D341Med (cell line): ENCODE measurements at regions not wholly inside any gene's neighbourhood (a gene's known extent, or its start where the extent isn't known, plus 50 kb on each side); places are given as distances from the start of the nearest gene placed in this dataset.
A peak's percentile ranks its signal among the peaks of the same experiment; 100 is the strongest.

ENCODE experiments used
- DNase-seq: peaks from one replicate; pipeline ENCODE4 v3.0.0; 2012; ENCODE audit warnings: low spot score

- no peak for DNase-seq
These were observed 876.1 kb downstream of the TLE4 start for GRCh38 chr9:80447876-80448275.

- no peak for DNase-seq
These were observed 869.0 kb downstream of the TLE4 start for GRCh38 chr9:80440724-80441123.

DNA sequence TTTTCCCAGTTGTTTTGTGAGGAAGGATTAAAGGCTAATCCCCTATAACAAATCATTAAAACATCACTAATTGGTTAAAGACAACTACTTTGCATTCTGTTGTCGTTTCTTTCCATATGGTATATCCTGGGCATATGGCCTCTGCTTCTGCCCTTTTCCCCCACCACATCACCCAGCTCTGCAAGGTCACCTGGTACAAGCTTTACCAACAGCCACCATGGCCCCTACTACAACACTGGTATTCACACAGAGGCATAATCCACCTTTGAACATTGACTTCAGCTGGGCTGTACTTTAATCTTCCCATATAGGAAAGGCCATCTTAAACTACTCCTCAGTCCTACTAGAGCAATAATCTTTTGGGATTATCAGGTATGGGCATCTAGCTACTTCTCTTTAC, 866.1 kb downstream of the TLE4 start:
- DNase-seq = peak; percentile 58

GRCh38 chr9:80437091-80437640, 865.4 kb downstream of the TLE4 start:
- no peak for DNase-seq

- DNase-seq = no peak
These were observed 863.8 kb downstream of the TLE4 start for GRCh38 chr9:80435591-80435990.

GRCh38 chr9:80426992-80427391, 855.2 kb downstream of the TLE4 start:
- DNase-seq = no peak

DNA sequence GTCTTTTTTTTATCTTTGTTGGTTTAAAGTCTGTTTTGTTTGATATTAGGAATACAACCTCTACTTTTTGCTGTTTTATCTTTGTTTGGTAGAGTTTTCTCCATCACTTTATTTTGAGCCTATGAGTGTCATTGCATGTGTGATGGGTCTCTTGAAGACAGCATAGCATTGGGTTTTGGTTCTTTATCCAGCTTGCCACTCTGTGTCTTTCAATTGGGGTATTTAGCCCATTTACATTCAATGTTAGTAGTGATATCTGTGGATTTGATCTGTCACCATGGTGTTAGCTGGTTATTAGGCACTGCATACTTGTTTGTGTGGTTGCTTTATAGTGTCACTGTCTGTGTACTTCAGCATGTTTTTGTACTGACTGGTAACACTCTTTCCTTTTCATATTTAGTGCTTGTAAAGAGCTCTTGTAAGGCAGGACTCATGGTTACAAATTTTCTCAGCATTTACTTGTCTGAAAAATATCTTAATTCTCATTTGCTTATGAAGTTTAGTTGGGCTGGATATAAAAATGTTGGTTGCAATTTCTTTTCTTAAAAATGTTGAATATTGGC, 845.5 kb downstream of the TLE4 start:
- DNase-seq = no peak

- no peak for DNase-seq
These were observed 838.3 kb downstream of the TLE4 start for GRCh38 chr9:80410106-80410505.

- DNase-seq = no peak
These were observed 835.5 kb downstream of the TLE4 start for GRCh38 chr9:80407220-80407619.

DNA sequence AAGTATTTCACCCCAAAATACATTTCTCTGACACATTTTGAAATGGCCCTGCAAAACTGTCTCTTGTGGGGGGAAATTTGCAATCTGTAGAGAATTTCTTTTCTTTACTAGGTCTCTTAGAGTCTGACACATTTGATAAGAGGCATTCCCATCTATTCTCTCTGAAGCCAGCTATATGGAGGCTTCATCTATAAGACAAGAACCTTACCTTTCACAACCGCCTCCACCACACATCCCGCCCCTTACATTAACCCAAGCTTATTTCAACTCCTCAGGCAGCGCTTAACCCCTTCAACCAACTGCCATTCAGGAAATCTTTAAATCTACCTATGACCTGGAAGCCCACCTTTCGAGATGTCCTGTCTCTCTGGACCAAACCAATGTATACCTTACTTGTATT, 829.5 kb downstream of the TLE4 start:
- DNase-seq = no peak

GRCh38 chr9:80400624-80401230, 829.0 kb downstream of the TLE4 start:
- no peak for DNase-seq

DNA sequence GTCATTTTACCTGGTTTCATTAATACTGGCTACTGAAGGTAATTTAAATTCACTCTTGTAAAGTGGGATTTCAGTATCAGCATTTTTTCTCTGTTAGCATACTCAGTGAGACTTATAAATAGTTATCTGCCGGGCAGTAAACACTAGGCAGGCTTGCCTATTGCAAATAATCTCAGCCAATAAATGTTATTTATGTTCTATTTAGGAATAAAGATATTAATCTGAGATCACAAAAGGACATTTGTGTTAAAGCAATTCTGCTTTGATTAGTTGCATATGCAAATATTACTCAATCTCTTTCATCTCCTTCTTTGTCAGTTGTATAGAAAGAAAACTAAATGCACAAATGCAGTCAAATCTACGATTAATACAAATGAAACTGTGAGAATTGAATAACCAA, 827.8 kb downstream of the TLE4 start:
- no peak for DNase-seq

DNA sequence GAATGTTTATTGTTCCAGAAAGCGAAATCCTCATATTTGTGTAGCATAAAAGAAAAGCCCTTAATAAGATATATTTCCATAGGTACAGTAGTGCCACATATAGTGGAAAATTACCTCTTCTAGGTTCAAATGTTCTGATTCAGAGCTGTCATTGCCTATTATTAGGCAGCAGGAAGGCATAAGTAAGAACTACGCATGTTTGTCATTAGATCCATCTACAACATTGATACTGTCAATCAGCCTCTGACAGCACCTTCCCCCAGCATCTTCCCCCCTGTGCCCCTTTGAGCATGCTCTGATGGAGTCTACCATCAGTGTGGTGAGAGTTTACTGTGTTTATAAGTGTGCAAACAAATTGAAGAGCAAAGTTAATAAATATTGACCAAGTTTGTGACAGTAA, 816.1 kb downstream of the TLE4 start:
- DNase-seq = no peak

DNA sequence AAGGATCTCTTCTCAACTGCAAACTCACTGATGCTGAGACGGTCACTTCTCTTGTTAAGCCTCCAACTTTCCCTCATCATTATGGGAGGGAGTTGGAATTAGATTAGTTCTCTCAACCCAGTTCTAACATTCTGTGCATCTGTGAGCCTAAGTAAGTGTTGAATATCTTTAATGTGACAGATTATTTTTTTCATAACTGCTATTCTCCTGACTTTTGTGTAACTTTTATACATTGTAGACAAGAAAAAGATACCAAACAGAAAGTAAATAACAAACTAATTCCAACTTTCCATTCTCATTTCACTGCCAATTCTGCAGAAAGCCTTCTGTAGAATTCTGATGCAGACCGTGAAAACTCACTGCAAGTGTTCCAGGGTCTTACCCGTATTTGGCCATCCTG, 813.5 kb downstream of the TLE4 start:
- no peak for DNase-seq

DNA sequence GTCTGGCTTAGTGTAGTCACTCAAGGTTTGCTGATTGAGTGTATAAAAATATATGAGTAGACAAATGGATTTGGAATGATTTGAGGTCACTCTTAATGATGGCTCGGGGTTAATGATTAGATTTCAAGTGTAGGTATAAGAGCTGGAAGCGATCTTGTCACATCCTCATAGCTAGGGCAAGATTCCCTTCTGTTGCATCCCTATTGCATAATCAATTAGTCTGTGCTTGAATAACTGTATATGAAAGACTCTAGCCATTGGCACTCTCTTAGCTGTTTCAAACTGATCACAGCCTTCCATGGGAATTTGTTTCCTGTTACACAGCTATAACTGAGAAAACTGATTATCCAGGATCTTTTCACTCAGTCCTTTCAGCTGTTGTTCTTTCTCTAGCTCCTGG, 811.6 kb downstream of the TLE4 start:
- no peak for DNase-seq

- no peak for DNase-seq
These were observed 810.6 kb downstream of the TLE4 start for GRCh38 chr9:80382211-80382891.

DNA sequence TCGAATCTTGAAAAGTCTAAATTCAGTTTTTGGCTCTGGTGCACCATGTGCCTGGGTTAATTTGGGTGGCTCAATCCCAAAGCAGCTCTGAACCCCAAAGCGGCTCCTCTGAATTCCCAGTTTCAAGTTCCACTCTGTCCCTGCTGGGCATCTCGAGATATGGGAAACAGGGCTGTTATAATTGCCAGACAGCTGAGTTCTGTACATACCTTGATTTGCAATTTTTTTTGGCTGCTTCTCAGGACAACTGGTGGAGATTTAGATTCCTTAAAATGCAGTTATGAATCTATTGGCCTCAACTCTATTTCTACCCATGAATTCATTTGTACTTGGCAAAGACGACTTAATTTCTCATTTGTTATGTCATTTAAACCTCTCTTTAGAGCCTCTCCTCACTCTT, 808.5 kb downstream of the TLE4 start:
- DNase-seq = no peak

DNA sequence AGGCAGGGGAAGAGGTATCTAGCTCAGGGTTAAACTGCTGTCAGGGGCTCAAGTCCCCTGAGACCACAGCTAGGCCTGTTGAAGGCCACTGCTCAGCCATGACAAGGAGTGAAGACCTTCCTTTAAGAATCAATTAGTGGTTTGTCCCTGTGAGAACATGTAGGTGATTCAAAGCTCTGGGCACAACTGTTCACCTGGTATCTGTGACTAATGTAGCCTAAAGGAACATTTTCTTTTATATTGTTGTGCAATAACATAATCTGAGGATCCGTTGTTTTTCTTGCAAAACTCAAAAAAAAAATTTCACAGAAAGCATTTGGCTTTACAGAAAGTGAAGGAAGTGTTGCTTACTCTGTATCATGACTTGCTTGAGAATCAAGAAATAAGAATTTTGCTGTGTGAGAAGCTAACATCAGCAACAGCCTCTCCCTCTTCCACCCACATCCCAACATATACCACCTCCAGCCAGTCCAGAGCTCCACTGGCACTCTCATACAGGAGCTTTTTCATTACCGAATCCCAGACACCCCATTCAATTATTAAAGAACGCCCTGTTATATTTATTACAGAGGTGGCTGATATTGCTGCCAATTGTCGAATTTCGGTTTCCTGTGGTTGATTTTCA, 807.0 kb downstream of the TLE4 start:
- DNase-seq = no peak

- no peak for DNase-seq
These were observed 804.4 kb downstream of the TLE4 start for GRCh38 chr9:80376180-80376579.

DNA sequence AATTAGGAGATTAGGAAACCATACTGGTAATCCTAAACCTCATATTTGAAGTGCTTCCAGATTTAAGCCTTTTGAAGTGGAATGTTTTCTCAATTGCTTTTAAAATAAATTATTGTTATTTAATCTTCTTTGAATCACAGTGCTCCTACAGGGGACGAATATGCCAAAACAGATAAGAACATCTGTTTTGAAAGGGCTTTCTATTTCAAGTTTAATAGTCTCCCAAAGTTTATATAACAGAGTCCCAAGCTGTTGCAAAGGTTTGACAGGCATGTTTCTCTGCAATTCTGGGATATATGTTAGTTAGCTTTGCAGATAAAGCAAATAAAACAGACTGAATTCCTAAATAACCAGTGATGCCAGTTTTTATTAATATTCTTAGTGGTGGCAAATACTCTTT, 803.7 kb downstream of the TLE4 start:
- DNase-seq = no peak

GRCh38 chr9:80369641-80370040, 797.9 kb downstream of the TLE4 start:
- DNase-seq = no peak

DNA sequence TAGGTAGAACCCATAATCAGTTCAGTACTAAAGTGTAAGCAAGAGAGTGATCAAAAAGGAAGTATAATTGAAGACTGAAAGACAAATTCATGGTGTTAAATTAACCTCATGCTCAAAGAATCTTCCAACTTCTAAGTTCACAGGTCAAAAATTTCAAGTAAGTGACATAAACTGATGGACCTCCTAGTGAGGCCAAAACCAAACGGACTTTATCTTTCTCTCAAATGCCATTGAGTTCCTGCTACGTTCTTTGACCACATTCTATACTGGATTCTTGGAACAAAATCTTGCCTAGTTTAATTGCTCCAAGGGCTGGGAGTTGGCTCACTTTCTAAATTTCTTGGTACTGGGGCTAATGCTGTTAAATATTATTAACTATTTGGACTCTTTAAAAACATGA, 794.9 kb downstream of the TLE4 start:
- DNase-seq = no peak
